Liver (tissue), 8 donors: ENCODE measurements at regions not wholly inside any gene's neighbourhood (a gene's known extent, or its start where the extent isn't known, plus 50 kb on each side); places are given as distances from the start of the nearest gene placed in this dataset.

Experiments
- DNase-seq: peaks from one replicate; pipeline ENCODE4 v3.0.0-alpha.2; 2017; ENCODE audit warnings: low spot score
- H3K27ac ChIP-seq, 2 donors: one replicate each; pipeline ENCODE4 v1.7.0; 2013; ENCODE audit warnings: inconsistent platforms in 2 of 2, low read length in 2 of 2, control low read depth in 1 of 2, low read depth in 1 of 2, mild to moderate bottlenecking in 1 of 2
- H3K27me3 ChIP-seq, 4 donors: one replicate each; pipeline versions ENCODE4 v1.6.1 to v1.7.0; 2013; ENCODE audit warnings: low read length in 3 of 4, inconsistent platforms in 1 of 4, mild to moderate bottlenecking in 1 of 4, moderate library complexity in 1 of 4; ENCODE audit not compliant: control insufficient read depth in 4 of 4, insufficient read depth in 4 of 4
- H3K36me3 ChIP-seq, 4 donors: one replicate each; pipeline versions ENCODE4 v1.6.1 to v1.7.0; 2013; ENCODE audit warnings: low read length in 3 of 4, mild to moderate bottlenecking in 3 of 4, low read depth in 1 of 4, moderate library complexity in 1 of 4; ENCODE audit not compliant: control insufficient read depth in 4 of 4, insufficient read depth in 3 of 4
- H3K4me1 ChIP-seq, 4 donors: one replicate each; pipeline versions ENCODE4 v1.6.1 to v1.7.0; 2013; ENCODE audit warnings: low read length in 3 of 4, mild to moderate bottlenecking in 3 of 4, moderate library complexity in 1 of 4; ENCODE audit not compliant: control insufficient read depth in 4 of 4, insufficient read depth in 4 of 4
- H3K4me3 ChIP-seq, 3 donors: one replicate each; pipeline versions ENCODE4 v1.6.1 to v1.7.0; 2013; ENCODE audit warnings: low read length in 3 of 3, control low read depth in 1 of 3, low read depth in 1 of 3, mild to moderate bottlenecking in 1 of 3
- H3K9ac ChIP-seq, 2 donors: one replicate each; pipeline ENCODE4 v1.7.0; 2013; ENCODE audit warnings: low read length in 2 of 2, mild to moderate bottlenecking in 2 of 2, moderate library complexity in 2 of 2, control low read depth in 1 of 2, low read depth in 1 of 2
- H3K9me3 ChIP-seq, 4 donors: one replicate each; pipeline versions ENCODE4 v1.6.1 to v1.7.0; 2013; ENCODE audit warnings: low read length in 3 of 4; ENCODE audit not compliant: control insufficient read depth in 4 of 4
- EGR1 ChIP-seq, 2 donors: IDR thresholded peaks; 2 replicates each; pipeline ENCODE4 v1.6.1; 2016 to 2018; ENCODE audit warnings: antibody characterized with exemption in 2 of 2, low read depth in 2 of 2
- FOXA1 ChIP-seq: IDR thresholded peaks from 2 replicates; pipeline ENCODE4 v1.6.1; 2016; ENCODE audit warnings: antibody characterized with exemption
- FOXA2 ChIP-seq: IDR thresholded peaks from 2 replicates; pipeline ENCODE4 v1.6.1; 2016; ENCODE audit warnings: antibody characterized with exemption
- GABPA ChIP-seq, 2 donors: IDR thresholded peaks in 1 of 2; conservative IDR thresholded peaks in 1 of 2; 2 replicates each; pipeline ENCODE4 v1.6.1; 2016; ENCODE audit warnings: antibody characterized with exemption in 2 of 2, mild to moderate bottlenecking in 1 of 2, moderate library complexity in 1 of 2
- HNF4G ChIP-seq: IDR thresholded peaks from 2 replicates; pipeline ENCODE4 v1.6.1; 2016; ENCODE audit warnings: antibody characterized with exemption
- JUND ChIP-seq, 2 donors: IDR thresholded peaks; 2 replicates each; pipeline ENCODE4 v1.6.1; 2016; ENCODE audit warnings: antibody characterized with exemption in 2 of 2
- NR2F2 ChIP-seq: IDR thresholded peaks from 2 replicates; pipeline ENCODE4 v1.6.1; 2016; ENCODE audit warnings: antibody characterized with exemption
- RAD21 ChIP-seq, 2 donors: IDR thresholded peaks; 2 replicates each; pipeline ENCODE4 v1.6.1; 2016; ENCODE audit warnings: antibody characterized with exemption in 2 of 2, mild to moderate bottlenecking in 2 of 2
- RXRA ChIP-seq, 2 donors: IDR thresholded peaks; 2 replicates each; pipeline ENCODE4 v1.6.1; 2017 to 2018; ENCODE audit warnings: antibody characterized with exemption in 2 of 2, mild to moderate bottlenecking in 1 of 2
- SP1 ChIP-seq: IDR thresholded peaks from 2 replicates; pipeline ENCODE4 v1.6.1; 2018; ENCODE audit warnings: antibody characterized with exemption, mild to moderate bottlenecking
- TAF1 ChIP-seq: conservative IDR thresholded peaks from 2 replicates; pipeline ENCODE4 v1.6.1; 2016; ENCODE audit warnings: antibody characterized with exemption, mild to moderate bottlenecking
- YY1 ChIP-seq: IDR thresholded peaks from 2 replicates; pipeline ENCODE4 v1.6.1; 2016; ENCODE audit warnings: antibody characterized with exemption, mild to moderate bottlenecking
- WGBS: extraction: QIAGEN DNeasy Blood & Tissue Kit; methylation state at CpG from one replicate; pipeline ENCODE4 v1.1.7; 2013; 5-methylcytosine and 5-hydroxymethylcytosine counted together
- TF ChIP-seq, protein P1 (sequence below): IDR thresholded peaks from 2 replicates; pipeline ENCODE4 v1.6.1; 2016; ENCODE audit warnings: antibody characterized with exemption, mild to moderate bottlenecking
- TF ChIP-seq, protein P2 (sequence below): fragments of 150-350 bp; IDR thresholded peaks from 2 replicates; pipeline ENCODE4 v1.5.1; 2017; ENCODE audit warnings: improper control_type of control experiment, low read depth, low read length; ENCODE audit not compliant: missing input control
- TF ChIP-seq, protein P3 (sequence below): IDR thresholded peaks from 2 replicates; pipeline ENCODE4 v1.6.1; 2016; ENCODE audit warnings: antibody characterized with exemption
- TF ChIP-seq, protein P4 (sequence below): IDR thresholded peaks from 2 replicates; pipeline ENCODE4 v1.6.1; 2016; ENCODE audit warnings: antibody characterized with exemption
- TF ChIP-seq, protein P5 (sequence below): IDR thresholded peaks from 2 replicates; pipeline ENCODE4 v1.6.1; 2016; ENCODE audit warnings: antibody characterized with exemption
- donor health status: healthy.
- donor health status: healthy.
- donor health status: healthy.
- donor health status: healthy.
- donor health status: healthy.

DNA sequence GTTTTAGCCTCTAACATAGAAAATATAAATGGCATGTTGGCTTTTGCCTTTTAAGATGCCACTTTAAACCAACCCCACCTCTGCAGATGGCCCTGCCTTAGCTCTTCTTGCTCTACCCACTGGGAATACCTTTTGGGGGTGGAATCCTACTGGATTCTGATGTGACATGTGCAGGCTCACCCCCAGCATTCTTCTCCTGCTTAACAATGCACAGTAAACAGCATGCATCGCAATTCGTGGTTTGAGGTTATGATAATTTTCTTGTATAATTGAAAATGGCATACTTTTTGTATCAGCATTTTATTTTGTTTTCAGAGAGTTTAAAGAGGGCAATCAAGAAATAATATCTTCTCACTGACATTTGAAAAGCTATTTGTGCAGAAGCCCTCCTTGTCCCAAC, 167.9 kb downstream of the AREG start:
- Histone ChIP-seq H3K27me3 (no peaks in the 10 kb centered on the region), H3K9ac (no peak overlapping the region), H3K4me3 (no peak overlapping the region), H3K27ac (no peak overlapping the region), H3K36me3 (no peaks in the 10 kb centered on the region), H3K4me1 (no peaks in the 10 kb centered on the region), H3K9me3 (no peaks in the 10 kb centered on the region)
- WGBS = 90% methylated on average over 2 of the region's 2 CpGs
- no peak for DNase-seq
- TF ChIP-seq HNF4G = no peak

DNA sequence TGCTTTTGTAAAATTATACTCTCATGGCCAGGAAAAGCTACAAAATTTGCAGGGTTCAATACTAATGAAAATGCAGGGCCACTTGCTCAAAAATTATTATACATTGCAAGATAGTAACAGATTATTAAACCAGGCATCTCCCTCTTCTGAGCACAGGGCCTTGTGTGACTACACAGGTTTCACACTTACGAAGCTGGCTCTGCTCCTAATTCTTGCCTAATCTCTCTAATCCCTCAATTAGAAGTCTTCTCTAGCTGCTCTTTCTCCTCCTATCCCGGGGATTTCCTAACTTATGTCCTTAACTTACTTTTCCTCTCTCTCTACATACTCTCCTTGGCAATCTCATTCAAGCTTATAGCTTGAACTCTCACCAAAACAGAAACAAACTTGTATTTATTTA, 168.3 kb downstream of the AREG start:
- H3K27ac ChIP-seq = no peak overlapping the region
- no peak for DNase-seq
- H3K4me3 ChIP-seq = no peak overlapping the region
- no peaks in the 10 kb centered on the region for H3K4me1 ChIP-seq
- H3K27me3 ChIP-seq = no peaks in the 10 kb centered on the region
- no peak for TF ChIP-seq NR2F2
- TF ChIP-seq, protein P1, sequence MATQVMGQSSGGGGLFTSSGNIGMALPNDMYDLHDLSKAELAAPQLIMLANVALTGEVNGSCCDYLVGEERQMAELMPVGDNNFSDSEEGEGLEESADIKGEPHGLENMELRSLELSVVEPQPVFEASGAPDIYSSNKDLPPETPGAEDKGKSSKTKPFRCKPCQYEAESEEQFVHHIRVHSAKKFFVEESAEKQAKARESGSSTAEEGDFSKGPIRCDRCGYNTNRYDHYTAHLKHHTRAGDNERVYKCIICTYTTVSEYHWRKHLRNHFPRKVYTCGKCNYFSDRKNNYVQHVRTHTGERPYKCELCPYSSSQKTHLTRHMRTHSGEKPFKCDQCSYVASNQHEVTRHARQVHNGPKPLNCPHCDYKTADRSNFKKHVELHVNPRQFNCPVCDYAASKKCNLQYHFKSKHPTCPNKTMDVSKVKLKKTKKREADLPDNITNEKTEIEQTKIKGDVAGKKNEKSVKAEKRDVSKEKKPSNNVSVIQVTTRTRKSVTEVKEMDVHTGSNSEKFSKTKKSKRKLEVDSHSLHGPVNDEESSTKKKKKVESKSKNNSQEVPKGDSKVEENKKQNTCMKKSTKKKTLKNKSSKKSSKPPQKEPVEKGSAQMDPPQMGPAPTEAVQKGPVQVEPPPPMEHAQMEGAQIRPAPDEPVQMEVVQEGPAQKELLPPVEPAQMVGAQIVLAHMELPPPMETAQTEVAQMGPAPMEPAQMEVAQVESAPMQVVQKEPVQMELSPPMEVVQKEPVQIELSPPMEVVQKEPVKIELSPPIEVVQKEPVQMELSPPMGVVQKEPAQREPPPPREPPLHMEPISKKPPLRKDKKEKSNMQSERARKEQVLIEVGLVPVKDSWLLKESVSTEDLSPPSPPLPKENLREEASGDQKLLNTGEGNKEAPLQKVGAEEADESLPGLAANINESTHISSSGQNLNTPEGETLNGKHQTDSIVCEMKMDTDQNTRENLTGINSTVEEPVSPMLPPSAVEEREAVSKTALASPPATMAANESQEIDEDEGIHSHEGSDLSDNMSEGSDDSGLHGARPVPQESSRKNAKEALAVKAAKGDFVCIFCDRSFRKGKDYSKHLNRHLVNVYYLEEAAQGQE = no peak
- no peak for TF ChIP-seq RAD21 (IDR thresholded peaks at IDR 0.05)
- TF ChIP-seq HNF4G = no peak
- TF ChIP-seq FOXA2 = no peak
- 75% methylated on average over 2 of the region's 2 CpGs for WGBS
- no peak overlapping the region for H3K9ac ChIP-seq
- no peaks in the 10 kb centered on the region for H3K9me3 ChIP-seq
- no peaks in the 10 kb centered on the region for H3K36me3 ChIP-seq

DNA sequence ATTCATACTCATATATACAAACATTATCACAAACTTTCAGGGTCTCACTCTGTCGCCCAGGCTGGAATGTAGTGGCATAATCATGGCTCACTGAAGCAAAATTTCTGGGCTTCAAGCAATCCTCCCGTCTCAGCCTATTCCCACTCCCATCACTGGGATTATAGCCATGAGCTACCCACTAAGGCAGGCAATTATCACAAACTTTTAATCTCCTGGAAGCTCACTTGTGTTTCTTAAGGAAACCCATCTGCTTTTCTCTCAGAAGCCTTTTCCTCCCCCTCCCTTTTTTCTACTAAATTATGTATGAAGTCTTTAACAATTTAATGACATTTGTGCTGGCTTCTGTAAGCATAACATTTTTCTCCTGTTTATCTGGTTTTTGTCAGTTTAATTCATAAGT, 170.5 kb downstream of the AREG start:
- Histone ChIP-seq H3K4me1 (no peaks in the 10 kb centered on the region), H3K27me3 (no peaks in the 10 kb centered on the region), H3K9ac (no peak overlapping the region), H3K36me3 (no peaks in the 10 kb centered on the region), H3K27ac (no peak overlapping the region), H3K9me3 (no peaks in the 10 kb centered on the region), H3K4me3 (no peak overlapping the region)
- 89% methylated on average over 2 of the region's 2 CpGs for WGBS
- no peak for DNase-seq
- TF ChIP-seq YY1 (no peak), HNF4G (no peak), FOXA1 (no peak), SP1 (no peak), RXRA (IDR thresholded peaks at IDR 0.05) (no peak), NR2F2 (no peak), TAF1 (no peak), FOXA2 (no peak), EGR1 (IDR thresholded peaks at IDR 0.05; ENCODE audit: low read depth in 2 of 2) (no peak), GABPA (IDR thresholded peaks at IDR 0.05 in 1 of 2, conservative IDR thresholded peaks at IDR 0.05 in 1 of 2) (no peak), RAD21 (IDR thresholded peaks at IDR 0.05) (no peak), JUND (IDR thresholded peaks at IDR 0.05) (no peak)
- TF ChIP-seq, protein P2, sequence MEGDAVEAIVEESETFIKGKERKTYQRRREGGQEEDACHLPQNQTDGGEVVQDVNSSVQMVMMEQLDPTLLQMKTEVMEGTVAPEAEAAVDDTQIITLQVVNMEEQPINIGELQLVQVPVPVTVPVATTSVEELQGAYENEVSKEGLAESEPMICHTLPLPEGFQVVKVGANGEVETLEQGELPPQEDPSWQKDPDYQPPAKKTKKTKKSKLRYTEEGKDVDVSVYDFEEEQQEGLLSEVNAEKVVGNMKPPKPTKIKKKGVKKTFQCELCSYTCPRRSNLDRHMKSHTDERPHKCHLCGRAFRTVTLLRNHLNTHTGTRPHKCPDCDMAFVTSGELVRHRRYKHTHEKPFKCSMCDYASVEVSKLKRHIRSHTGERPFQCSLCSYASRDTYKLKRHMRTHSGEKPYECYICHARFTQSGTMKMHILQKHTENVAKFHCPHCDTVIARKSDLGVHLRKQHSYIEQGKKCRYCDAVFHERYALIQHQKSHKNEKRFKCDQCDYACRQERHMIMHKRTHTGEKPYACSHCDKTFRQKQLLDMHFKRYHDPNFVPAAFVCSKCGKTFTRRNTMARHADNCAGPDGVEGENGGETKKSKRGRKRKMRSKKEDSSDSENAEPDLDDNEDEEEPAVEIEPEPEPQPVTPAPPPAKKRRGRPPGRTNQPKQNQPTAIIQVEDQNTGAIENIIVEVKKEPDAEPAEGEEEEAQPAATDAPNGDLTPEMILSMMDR = no peak
- TF ChIP-seq, protein P1 = no peak
- TF ChIP-seq, protein P3, sequence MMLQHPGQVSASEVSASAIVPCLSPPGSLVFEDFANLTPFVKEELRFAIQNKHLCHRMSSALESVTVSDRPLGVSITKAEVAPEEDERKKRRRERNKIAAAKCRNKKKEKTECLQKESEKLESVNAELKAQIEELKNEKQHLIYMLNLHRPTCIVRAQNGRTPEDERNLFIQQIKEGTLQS = no peak
- TF ChIP-seq, protein P4, sequence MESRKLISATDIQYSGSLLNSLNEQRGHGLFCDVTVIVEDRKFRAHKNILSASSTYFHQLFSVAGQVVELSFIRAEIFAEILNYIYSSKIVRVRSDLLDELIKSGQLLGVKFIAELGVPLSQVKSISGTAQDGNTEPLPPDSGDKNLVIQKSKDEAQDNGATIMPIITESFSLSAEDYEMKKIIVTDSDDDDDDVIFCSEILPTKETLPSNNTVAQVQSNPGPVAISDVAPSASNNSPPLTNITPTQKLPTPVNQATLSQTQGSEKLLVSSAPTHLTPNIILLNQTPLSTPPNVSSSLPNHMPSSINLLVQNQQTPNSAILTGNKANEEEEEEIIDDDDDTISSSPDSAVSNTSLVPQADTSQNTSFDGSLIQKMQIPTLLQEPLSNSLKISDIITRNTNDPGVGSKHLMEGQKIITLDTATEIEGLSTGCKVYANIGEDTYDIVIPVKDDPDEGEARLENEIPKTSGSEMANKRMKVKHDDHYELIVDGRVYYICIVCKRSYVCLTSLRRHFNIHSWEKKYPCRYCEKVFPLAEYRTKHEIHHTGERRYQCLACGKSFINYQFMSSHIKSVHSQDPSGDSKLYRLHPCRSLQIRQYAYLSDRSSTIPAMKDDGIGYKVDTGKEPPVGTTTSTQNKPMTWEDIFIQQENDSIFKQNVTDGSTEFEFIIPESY = no peak
- TF ChIP-seq, protein P5, sequence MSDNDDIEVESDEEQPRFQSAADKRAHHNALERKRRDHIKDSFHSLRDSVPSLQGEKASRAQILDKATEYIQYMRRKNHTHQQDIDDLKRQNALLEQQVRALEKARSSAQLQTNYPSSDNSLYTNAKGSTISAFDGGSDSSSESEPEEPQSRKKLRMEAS = no peak
